Adrenal gland (tissue), 9 donors: ENCODE measurements at regions not wholly inside any gene's neighbourhood (a gene's known extent, or its start where the extent isn't known, plus 50 kb on each side); places are given as distances from the start of the nearest gene placed in this dataset.

Experiments used
- DNase-seq, 7 donors: peaks; one replicate each; pipeline ENCODE4 v3.0.0-alpha.2; 2019 to 2020
- H3K27ac ChIP-seq, 5 donors: fragments of 200-600 bp; sonication (generic) in 4 of 5; 1 replicate in 3 of 5; 2 replicates in 2 of 5; pipeline versions ENCODE4 v1.5.1 to v1.8.0; 2016 to 2020; ENCODE audit warnings: mild to moderate bottlenecking in 1 of 5
- H3K27me3 ChIP-seq: fragments of 200-600 bp; 2 replicates; pipeline ENCODE4 v1.8.0; 2021
- H3K36me3 ChIP-seq, 2 donors: fragments of 200-600 bp; replicated peaks in 1 of 2; 1 replicate in 1 of 2; 2 replicates in 1 of 2; pipeline versions ENCODE4 v1.5.1 to v1.8.0; 2018 to 2022
- H3K4me1 ChIP-seq, 2 donors: fragments of 200-600 bp; replicated peaks in 1 of 2; 1 replicate in 1 of 2; 2 replicates in 1 of 2; pipeline versions ENCODE4 v1.5.1 to v1.8.0; 2018 to 2021
- H3K4me3 ChIP-seq, 4 donors: fragments of 200-600 bp; sonication (generic) in 3 of 4; one replicate each; pipeline ENCODE4 v1.5.1; 2016 to 2018
- H3K9me3 ChIP-seq, 3 donors: fragments of 200-600 bp; sonication (generic) in 1 of 3; replicated peaks in 1 of 3; 1 replicate in 2 of 3; 2 replicates in 1 of 3; pipeline versions ENCODE4 v1.5.1 to v1.8.0; 2016 to 2021
- POLR2A ChIP-seq, 2 donors: fragments of 450-650 bp; IDR thresholded peaks; one replicate each; pipeline ENCODE4 v1.6.1; 2017; ENCODE audit warnings: antibody characterized with exemption in 2 of 2, mild to moderate bottlenecking in 2 of 2, moderate library complexity in 1 of 2
- WGBS, 4 donors: extraction: QIAGEN DNeasy Blood & Tissue Kit in 2 of 4; methylation state at CpG; one replicate each; pipeline versions ENCODE4 v1.1.5 to v1.1.7; 2013 to 2017; 5-methylcytosine and 5-hydroxymethylcytosine counted together
- intact Hi-C, 2 donors: fragments of 100-400 bp; cut with DNase I; formaldehyde crosslinking; loops; one replicate each; pipeline versions ENCODE4 v1.14.1 to v1.15.0; 2022 to 2023
- TF ChIP-seq, protein P1 (sequence below), 6 experiments: fragments of 450-650 bp in 4 of 6; fragments of 200-600 bp in 2 of 6; sonication (generic) in 1 of 6; IDR thresholded peaks; 1 replicate in 5 of 6; 2 replicates in 1 of 6; pipeline versions ENCODE4 v1.5.1 to v1.8.0; 2016 to 2021; ENCODE audit warnings: antibody characterized with exemption in 6 of 6, mild to moderate bottlenecking in 2 of 6, moderate library complexity in 1 of 6
- donor health status: healthy with polysubstance abuse.
- donor health status: Bipolar disorder and iron deficiency.
- donor health status: DM: yes; HTN: yes; CAD: no.
- donor health status: DM: no; HTN: no; CAD: no.
- donor health status: DM: no; HTN: no; CAD: no.

DNA sequence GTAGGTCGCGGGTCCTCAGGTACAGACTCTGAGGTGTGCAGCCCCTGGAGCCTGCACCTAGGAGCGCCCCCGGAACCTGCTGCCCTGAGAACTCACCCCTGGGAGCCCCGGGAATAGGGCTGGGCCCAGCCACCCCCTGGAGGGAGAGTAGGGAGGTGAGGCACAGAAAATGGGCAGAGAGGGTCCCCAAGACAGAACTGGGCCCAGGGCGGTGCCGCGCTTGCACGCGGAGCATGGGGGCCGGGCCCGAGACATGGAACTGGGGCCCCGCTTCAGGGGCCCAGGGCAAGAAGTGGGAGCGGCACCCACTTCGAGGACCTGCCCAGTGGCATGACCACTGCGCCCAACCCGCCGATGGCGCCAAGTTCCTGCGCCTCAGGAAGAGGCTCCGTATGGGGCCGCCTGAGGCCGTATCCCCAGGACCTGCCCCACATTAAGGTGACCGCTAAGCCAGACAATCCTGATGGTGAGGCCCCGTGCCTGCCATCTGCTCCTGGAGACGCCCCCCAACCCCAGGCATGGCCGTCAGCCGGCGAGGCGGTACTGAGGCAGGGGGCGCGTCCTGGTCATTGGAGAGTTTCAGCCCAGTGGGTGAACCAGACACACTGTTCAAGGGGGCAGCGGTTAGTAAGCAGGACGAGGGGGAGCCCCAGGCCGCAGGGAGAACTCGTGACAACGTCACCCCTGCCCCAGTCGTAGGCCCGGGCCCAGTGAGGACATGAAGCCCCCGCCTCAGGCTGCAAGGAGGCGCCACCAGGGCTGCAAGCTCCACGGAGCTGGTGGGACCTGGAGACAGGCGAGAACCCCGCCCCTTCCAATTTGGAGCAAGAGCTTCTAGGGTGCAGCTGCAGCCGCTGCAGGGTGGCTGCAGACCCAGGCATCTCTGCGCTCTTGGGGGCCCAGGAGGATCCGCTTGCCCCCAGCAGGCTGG, 89.5 kb upstream of the PUM3 start:
- DNase-seq, result no peak
- H3K4me3 ChIP-seq, result no peak overlapping the region
- no peaks in the 10 kb centered on the region for H3K36me3 ChIP-seq
- no peaks in the 10 kb centered on the region for H3K9me3 ChIP-seq
- no peak overlapping the region for H3K27ac ChIP-seq
- no peaks in the 10 kb centered on the region for H3K27me3 ChIP-seq
- no peak for TF ChIP-seq POLR2A (IDR thresholded peaks at IDR 0.05)
- TF ChIP-seq, protein P1, sequence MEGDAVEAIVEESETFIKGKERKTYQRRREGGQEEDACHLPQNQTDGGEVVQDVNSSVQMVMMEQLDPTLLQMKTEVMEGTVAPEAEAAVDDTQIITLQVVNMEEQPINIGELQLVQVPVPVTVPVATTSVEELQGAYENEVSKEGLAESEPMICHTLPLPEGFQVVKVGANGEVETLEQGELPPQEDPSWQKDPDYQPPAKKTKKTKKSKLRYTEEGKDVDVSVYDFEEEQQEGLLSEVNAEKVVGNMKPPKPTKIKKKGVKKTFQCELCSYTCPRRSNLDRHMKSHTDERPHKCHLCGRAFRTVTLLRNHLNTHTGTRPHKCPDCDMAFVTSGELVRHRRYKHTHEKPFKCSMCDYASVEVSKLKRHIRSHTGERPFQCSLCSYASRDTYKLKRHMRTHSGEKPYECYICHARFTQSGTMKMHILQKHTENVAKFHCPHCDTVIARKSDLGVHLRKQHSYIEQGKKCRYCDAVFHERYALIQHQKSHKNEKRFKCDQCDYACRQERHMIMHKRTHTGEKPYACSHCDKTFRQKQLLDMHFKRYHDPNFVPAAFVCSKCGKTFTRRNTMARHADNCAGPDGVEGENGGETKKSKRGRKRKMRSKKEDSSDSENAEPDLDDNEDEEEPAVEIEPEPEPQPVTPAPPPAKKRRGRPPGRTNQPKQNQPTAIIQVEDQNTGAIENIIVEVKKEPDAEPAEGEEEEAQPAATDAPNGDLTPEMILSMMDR (IDR thresholded peaks at IDR 0.05), result no peak
- no peaks in the 10 kb centered on the region for H3K4me1 ChIP-seq
- 86 to 97% (median 91%) methylated on average over 6 to 47 of the region's 47 CpGs for WGBS, 4 donors
- intact Hi-C loops, result no loop called here

- H3K9me3 ChIP-seq, result no peaks in the 10 kb centered on the region
- H3K36me3 ChIP-seq, result no peaks in the 10 kb centered on the region
- no peak overlapping the region for H3K27ac ChIP-seq
- no peak for DNase-seq
- intact Hi-C loops, result no loop called here
- H3K4me1 ChIP-seq, result no peaks in the 10 kb centered on the region
- no peak overlapping the region for H3K4me3 ChIP-seq
- H3K27me3 ChIP-seq, result no peaks in the 10 kb centered on the region
- TF ChIP-seq, protein P1 (IDR thresholded peaks at IDR 0.05), result no peak
- TF ChIP-seq POLR2A (IDR thresholded peaks at IDR 0.05), result no peak
- WGBS, 4 donors, result 60 to 75% (median 71%) methylated on average over 3 of the region's 3 CpGs
Observed at GRCh38 chr9:2928411-2928810, 84.5 kb upstream of the PUM3 start.

DNA sequence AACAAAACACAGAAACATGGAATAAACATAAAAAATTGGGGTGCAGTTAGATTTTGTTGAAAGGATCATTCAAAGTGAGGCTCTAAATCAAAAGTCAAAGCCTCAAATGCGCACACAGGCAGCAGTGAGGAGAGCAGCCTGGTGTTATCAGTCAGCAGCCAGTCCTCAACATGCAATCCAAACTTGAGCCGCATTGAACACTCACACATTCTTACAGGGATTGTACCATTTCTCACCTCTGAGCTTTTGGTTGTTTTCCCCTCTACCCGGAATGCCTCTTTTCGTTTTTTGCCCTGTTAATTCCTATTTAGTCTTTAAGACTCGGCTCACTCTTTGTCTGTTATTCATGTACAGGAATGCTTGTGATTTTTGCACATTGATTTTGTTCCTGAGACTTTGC, 81.1 kb upstream of the PUM3 start:
- Histone ChIP-seq H3K9me3 (no peaks in the 10 kb centered on the region), H3K4me3 (no peak overlapping the region), H3K27ac (no peak overlapping the region), H3K36me3 (no peaks in the 10 kb centered on the region), H3K27me3 (no peaks in the 10 kb centered on the region), H3K4me1 (no peaks in the 10 kb centered on the region)
- 74 to 84% (median 80%) methylated on average over 5 of the region's 5 CpGs for WGBS, 4 donors
- no peak for DNase-seq
- intact Hi-C loops, result no loop called here
- TF ChIP-seq POLR2A (IDR thresholded peaks at IDR 0.05), result no peak
- TF ChIP-seq, protein P1 (IDR thresholded peaks at IDR 0.05), result no peak

GRCh38 chr9:2924380-2924768, 80.5 kb upstream of the PUM3 start:
- no peaks in the 10 kb centered on the region for H3K27me3 ChIP-seq
- H3K4me3 ChIP-seq, result no peak overlapping the region
- no peaks in the 10 kb centered on the region for H3K36me3 ChIP-seq
- no peak for TF ChIP-seq POLR2A (IDR thresholded peaks at IDR 0.05)
- TF ChIP-seq, protein P1 (IDR thresholded peaks at IDR 0.05), result no peak
- no peaks in the 10 kb centered on the region for H3K9me3 ChIP-seq
- DNase-seq, result no peak
- no peak overlapping the region for H3K27ac ChIP-seq
- intact Hi-C loops, result no loop called here
- H3K4me1 ChIP-seq, result no peaks in the 10 kb centered on the region
- WGBS, 4 donors, result 50 to 56% (median 55%) methylated on average over 3 of the region's 3 CpGs
